ENCODE measurements at regions not wholly inside any gene's neighbourhood (a gene's known extent, or its start where the extent isn't known, plus 50 kb on each side); places are given as distances from the start of the nearest gene placed in this dataset.

GRCh38 chr6:102848796-102849195 lies 1455.3 kb downstream of the GRIK2 start:
- H3K27me3 ChIP-seq, result no peaks in the 10 kb centered on the region
- no peaks in the 10 kb centered on the region for H3K9me3 ChIP-seq
- ATAC-seq (no peak), DNase-seq (no peak)
- no peaks in the 10 kb centered on the region for H3K36me3 ChIP-seq
- H3K4me1 ChIP-seq, result no peaks in the 10 kb centered on the region
- intact Hi-C loops (cut with DNase I), result no loop called here
- no peak overlapping the region for H3K4me3 ChIP-seq
- H3K27ac ChIP-seq, result no peak overlapping the region
- TF ChIP-seq, protein P1, sequence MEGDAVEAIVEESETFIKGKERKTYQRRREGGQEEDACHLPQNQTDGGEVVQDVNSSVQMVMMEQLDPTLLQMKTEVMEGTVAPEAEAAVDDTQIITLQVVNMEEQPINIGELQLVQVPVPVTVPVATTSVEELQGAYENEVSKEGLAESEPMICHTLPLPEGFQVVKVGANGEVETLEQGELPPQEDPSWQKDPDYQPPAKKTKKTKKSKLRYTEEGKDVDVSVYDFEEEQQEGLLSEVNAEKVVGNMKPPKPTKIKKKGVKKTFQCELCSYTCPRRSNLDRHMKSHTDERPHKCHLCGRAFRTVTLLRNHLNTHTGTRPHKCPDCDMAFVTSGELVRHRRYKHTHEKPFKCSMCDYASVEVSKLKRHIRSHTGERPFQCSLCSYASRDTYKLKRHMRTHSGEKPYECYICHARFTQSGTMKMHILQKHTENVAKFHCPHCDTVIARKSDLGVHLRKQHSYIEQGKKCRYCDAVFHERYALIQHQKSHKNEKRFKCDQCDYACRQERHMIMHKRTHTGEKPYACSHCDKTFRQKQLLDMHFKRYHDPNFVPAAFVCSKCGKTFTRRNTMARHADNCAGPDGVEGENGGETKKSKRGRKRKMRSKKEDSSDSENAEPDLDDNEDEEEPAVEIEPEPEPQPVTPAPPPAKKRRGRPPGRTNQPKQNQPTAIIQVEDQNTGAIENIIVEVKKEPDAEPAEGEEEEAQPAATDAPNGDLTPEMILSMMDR (IDR thresholded peaks at IDR 0.05), result no peak

- Histone ChIP-seq H3K27ac (no peak overlapping the region), H3K9me3 (no peaks in the 10 kb centered on the region), H3K4me3 (no peak overlapping the region), H3K36me3 (no peaks in the 10 kb centered on the region), H3K4me1 (no peaks in the 10 kb centered on the region), H3K27me3 (no peaks in the 10 kb centered on the region)
- TF ChIP-seq, protein P1 (IDR thresholded peaks at IDR 0.05), result no peak
- DNase-seq, result no peak
- intact Hi-C loops (cut with DNase I), result no loop called here
- no peak for ATAC-seq
Measured at GRCh38 chr6:102848210-102848609, 1454.7 kb downstream of the GRIK2 start.

DNA sequence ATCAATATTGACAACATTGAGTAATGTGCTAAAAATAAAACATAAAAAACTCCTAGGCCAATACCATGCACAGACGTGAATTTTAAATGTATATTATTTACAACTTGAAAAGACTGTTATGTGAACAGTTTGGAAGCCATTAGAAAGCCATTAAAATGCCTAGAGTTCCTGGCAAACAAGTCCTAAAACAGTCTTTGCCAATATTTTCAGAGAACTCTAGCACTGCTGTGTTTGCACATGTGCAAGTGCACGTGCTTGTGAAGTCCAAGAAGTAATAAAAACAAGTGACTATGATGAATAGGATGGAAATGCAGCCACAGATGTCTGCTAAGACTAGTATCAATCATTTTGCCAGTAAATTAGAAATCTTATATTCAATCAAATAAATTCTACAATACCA lies 1447.6 kb downstream of the GRIK2 start:
- peak in 1 of 4 donors; percentile 5 for DNase-seq
- no peaks in the 10 kb centered on the region for H3K9me3 ChIP-seq
- intact Hi-C loops (cut with DNase I), result no loop called here
- no peaks in the 10 kb centered on the region for H3K4me1 ChIP-seq
- TF ChIP-seq, protein P1 (IDR thresholded peaks at IDR 0.05), result no peak
- H3K4me3 ChIP-seq, result no peak overlapping the region
- H3K27me3 ChIP-seq, result no peaks in the 10 kb centered on the region
- no peak for ATAC-seq
- no peaks in the 10 kb centered on the region for H3K36me3 ChIP-seq
- no peak overlapping the region for H3K27ac ChIP-seq

DNA sequence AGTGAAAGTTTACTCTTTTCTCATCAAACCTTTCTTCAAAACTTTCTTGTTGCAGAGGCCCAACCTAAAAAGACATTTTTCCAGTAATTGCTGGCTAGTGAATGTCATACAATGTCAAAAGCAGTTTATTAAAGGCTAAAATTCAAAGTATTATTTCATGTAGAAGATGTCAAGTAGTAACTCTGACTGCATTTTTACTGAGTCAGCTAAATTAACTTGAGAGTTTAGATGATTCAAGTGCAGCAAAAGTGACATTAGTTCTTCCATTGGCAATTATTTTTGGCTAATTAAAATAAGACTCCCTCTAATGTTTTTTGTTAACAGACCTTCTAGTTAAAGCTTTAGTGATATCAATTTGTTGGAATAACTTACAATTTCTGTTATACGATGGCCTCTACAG lies 1438.5 kb downstream of the GRIK2 start:
- H3K27ac ChIP-seq, result no peak overlapping the region
- intact Hi-C loops (cut with DNase I), result no loop called here
- no peaks in the 10 kb centered on the region for H3K4me1 ChIP-seq
- TF ChIP-seq, protein P1 (IDR thresholded peaks at IDR 0.05), result no peak
- H3K9me3 ChIP-seq, result peaks cover 0 to 4% of the 10 kb centered on the region in 2 donors
- no peak overlapping the region for H3K4me3 ChIP-seq
- DNase-seq, result no peak
- H3K27me3 ChIP-seq, result no peaks in the 10 kb centered on the region
- H3K36me3 ChIP-seq, result no peaks in the 10 kb centered on the region
- ATAC-seq, result no peak

DNA sequence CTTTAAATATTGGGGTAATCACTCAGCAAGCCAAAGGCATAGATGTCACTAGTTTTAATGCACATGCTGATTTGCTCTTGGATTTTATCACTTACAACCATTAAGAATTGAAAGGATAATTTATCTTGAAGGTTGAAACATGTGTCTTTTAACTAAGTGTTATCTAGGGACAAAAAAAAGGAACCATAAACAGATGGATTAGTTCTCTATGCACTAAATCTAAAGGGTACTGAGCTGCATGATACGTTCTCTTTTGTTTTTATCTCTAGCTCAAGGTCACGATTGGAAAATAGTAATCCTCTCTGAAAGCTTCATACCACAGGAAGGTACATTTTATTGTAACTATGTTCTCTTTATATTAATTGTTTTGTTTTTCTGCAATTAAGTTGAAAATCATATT lies 1426.6 kb downstream of the GRIK2 start:
- Histone ChIP-seq H3K9me3 (no peaks in the 10 kb centered on the region), H3K4me1 (no peaks in the 10 kb centered on the region), H3K27ac (no peak overlapping the region), H3K4me3 (no peak overlapping the region), H3K36me3 (no peaks in the 10 kb centered on the region), H3K27me3 (no peaks in the 10 kb centered on the region)
- ATAC-seq (no peak), DNase-seq (no peak)
- intact Hi-C loops (cut with DNase I), result no loop called here
- TF ChIP-seq, protein P1 (IDR thresholded peaks at IDR 0.05), result no peak

All from left lung (tissue), 4 donors.